DND-41 (cell line): ENCODE measurements at regions not wholly inside any gene's neighbourhood (a gene's known extent, or its start where the extent isn't known, plus 50 kb on each side); places are given as distances from the start of the nearest gene placed in this dataset.

Experiments
- ATAC-seq: fragments of 200-7000 bp; cut with Tn5 transposase; 3 replicates; pipeline ENCODE4 v1.9.1; 2021; ENCODE audit warnings: low read depth; ENCODE audit not compliant: insufficient read depth
- DNase-seq: peaks from one replicate; pipeline ENCODE4 v3.0.0-alpha.2; 2020
- H2AFZ ChIP-seq: 2 replicates; pipeline ENCODE4 v1.6.0; 2012; ENCODE audit warnings: low read depth, low read length
- H3K27ac ChIP-seq: 2 replicates; pipeline ENCODE4 v1.5.1; 2012; ENCODE audit warnings: low read length, inconsistent platforms
- H3K27me3 ChIP-seq: fragments of 200-600 bp; sonication (generic); 2 replicates; pipeline ENCODE4 v1.6.0; 2012; ENCODE audit warnings: low read length, mild to moderate bottlenecking, inconsistent platforms; ENCODE audit not compliant: insufficient read depth, poor library complexity
- H3K36me3 ChIP-seq: 2 replicates; pipeline ENCODE4 v1.5.1; 2012; ENCODE audit warnings: low read length, inconsistent platforms; ENCODE audit not compliant: insufficient read depth
- H3K4me1 ChIP-seq: 2 replicates; pipeline ENCODE4 v1.5.1; 2012; ENCODE audit warnings: mild to moderate bottlenecking, low read length; ENCODE audit not compliant: insufficient read depth
- H3K4me2 ChIP-seq: 2 replicates; pipeline ENCODE4 v1.6.0; 2012; ENCODE audit warnings: mild to moderate bottlenecking, moderate library complexity, low read length, inconsistent platforms; ENCODE audit not compliant: insufficient read depth
- H3K4me3 ChIP-seq, 2 experiments: fragments of 200-600 bp in 1 of 2; shearing (Covaris generic) in 1 of 2; 2 replicates each; pipeline ENCODE4 v1.5.1; 2012 to 2016; ENCODE audit warnings: inconsistent platforms in 2 of 2, low read length in 2 of 2, mild to moderate bottlenecking in 2 of 2, low read depth in 1 of 2, moderate library complexity in 1 of 2
- H3K79me2 ChIP-seq: 2 replicates; pipeline ENCODE4 v1.6.0; 2012; ENCODE audit warnings: low read length, inconsistent platforms; ENCODE audit not compliant: insufficient read depth
- H3K9ac ChIP-seq: 2 replicates; pipeline ENCODE4 v1.6.0; 2012; ENCODE audit warnings: low read depth, mild to moderate bottlenecking, inconsistent platforms, low read length, moderate library complexity
- H3K9me3 ChIP-seq: 2 replicates; pipeline ENCODE4 v1.5.1; 2012; ENCODE audit warnings: low read length, moderate library complexity, mild to moderate bottlenecking, inconsistent platforms; ENCODE audit not compliant: insufficient read depth, severe bottlenecking
- H4K20me1 ChIP-seq: 2 replicates; pipeline ENCODE4 v1.6.0; 2012; ENCODE audit warnings: low read length; ENCODE audit not compliant: insufficient read depth
- CTCF ChIP-seq: IDR thresholded peaks from 2 replicates; pipeline ENCODE4 v1.5.1; 2012; ENCODE audit warnings: borderline replicate concordance, low read length, moderate library complexity, mild to moderate bottlenecking; ENCODE audit not compliant: poor library complexity, severe bottlenecking; ENCODE audit errors: extremely low read depth
- EZH2 ChIP-seq: IDR thresholded peaks from 3 replicates; pipeline ENCODE4 v1.6.1; 2012; ENCODE audit warnings: borderline replicate concordance, low read depth, mild to moderate bottlenecking, moderate library complexity, low read length, inconsistent platforms; ENCODE audit not compliant: severe bottlenecking

GRCh38 chr11:116122697-116123472, 618.7 kb upstream of the CADM1 start:
- no peaks in the 10 kb centered on the region for H4K20me1 ChIP-seq
- no peaks in the 10 kb centered on the region for H3K79me2 ChIP-seq
- TF ChIP-seq CTCF (no peak), EZH2 (no peak)
- H3K4me2 ChIP-seq = no peak overlapping the region
- no peaks in the 10 kb centered on the region for H3K4me1 ChIP-seq
- H3K9ac ChIP-seq = no peak overlapping the region
- no peak overlapping the region for H3K27ac ChIP-seq
- no peaks in the 10 kb centered on the region for H3K9me3 ChIP-seq
- no peak for ATAC-seq
- H3K4me3 ChIP-seq = no peak overlapping the region
- DNase-seq = no peak
- no peaks in the 10 kb centered on the region for H3K36me3 ChIP-seq
- H2AFZ ChIP-seq = no peak overlapping the region
- peaks cover 15% of the 10 kb centered on the region for H3K27me3 ChIP-seq

- no peak for TF ChIP-seq CTCF
- no peak for TF ChIP-seq EZH2
- Histone ChIP-seq H3K79me2 (no peaks in the 10 kb centered on the region), H3K4me1 (no peaks in the 10 kb centered on the region), H3K27me3 (peaks cover 11% of the 10 kb centered on the region), H3K27ac (no peak overlapping the region), H3K36me3 (no peaks in the 10 kb centered on the region), H3K9me3 (no peaks in the 10 kb centered on the region), H2AFZ (no peak overlapping the region), H3K4me2 (no peak overlapping the region), H3K9ac (no peak overlapping the region), H4K20me1 (no peaks in the 10 kb centered on the region), H3K4me3 (no peak overlapping the region)
- no peak for ATAC-seq
- DNase-seq = no peak
Measured at GRCh38 chr11:116119158-116119557, 614.9 kb upstream of the CADM1 start.

GRCh38 chr11:116118138-116118470, 613.9 kb upstream of the CADM1 start:
- Histone ChIP-seq H2AFZ (no peak overlapping the region), H3K27me3 (peaks cover 9% of the 10 kb centered on the region), H4K20me1 (no peaks in the 10 kb centered on the region), H3K4me3 (no peak overlapping the region), H3K36me3 (no peaks in the 10 kb centered on the region), H3K9me3 (peaks cover 4% of the 10 kb centered on the region), H3K27ac (no peak overlapping the region), H3K9ac (no peak overlapping the region), H3K4me2 (no peak overlapping the region), H3K79me2 (no peaks in the 10 kb centered on the region), H3K4me1 (no peaks in the 10 kb centered on the region)
- no peak for DNase-seq
- no peak for ATAC-seq
- TF ChIP-seq EZH2 (no peak), CTCF (no peak)
